Spleen (tissue), 11 donors: ENCODE measurements at regions not wholly inside any gene's neighbourhood (a gene's known extent, or its start where the extent isn't known, plus 50 kb on each side); places are given as distances from the start of the nearest gene placed in this dataset.

ENCODE experiments used
- DNase-seq: peaks from one replicate; pipeline ENCODE4 v3.0.0-alpha.2; 2020
- H3K27ac ChIP-seq, 8 donors: fragments of 200-600 bp; sonication (generic) in 7 of 8; 1 replicate in 4 of 8; 2 replicates in 4 of 8; pipeline versions ENCODE4 v1.5.0 to v1.8.0; 2016 to 2021; ENCODE audit warnings: inconsistent platforms in 4 of 8, mild to moderate bottlenecking in 4 of 8, moderate library complexity in 1 of 8
- H3K27me3 ChIP-seq, 7 donors: fragments of 200-600 bp; sonication (generic) in 6 of 7; replicated peaks in 1 of 7; 1 replicate in 4 of 7; 2 replicates in 3 of 7; pipeline versions ENCODE4 v1.5.0 to v1.8.0; 2016 to 2021; ENCODE audit warnings: inconsistent platforms in 3 of 7, mild to moderate bottlenecking in 1 of 7
- H3K36me3 ChIP-seq, 6 donors: fragments of 200-600 bp; sonication (generic) in 5 of 6; 1 replicate in 4 of 6; 2 replicates in 2 of 6; pipeline versions ENCODE4 v1.5.0 to v1.8.0; 2016 to 2021; ENCODE audit warnings: inconsistent platforms in 2 of 6
- H3K4me1 ChIP-seq, 6 donors: fragments of 200-600 bp; sonication (generic) in 5 of 6; 1 replicate in 3 of 6; 2 replicates in 3 of 6; pipeline versions ENCODE4 v1.5.0 to v1.8.0; 2016 to 2021; ENCODE audit warnings: inconsistent platforms in 3 of 6
- H3K4me3 ChIP-seq, 8 donors: fragments of 200-600 bp; sonication (generic) in 7 of 8; 1 replicate in 4 of 8; 2 replicates in 4 of 8; pipeline versions ENCODE4 v1.5.0 to v1.8.0; 2016 to 2021; ENCODE audit warnings: inconsistent platforms in 4 of 8, mild to moderate bottlenecking in 4 of 8, moderate library complexity in 2 of 8
- H3K9me3 ChIP-seq, 8 donors: fragments of 200-600 bp; sonication (generic) in 7 of 8; 1 replicate in 4 of 8; 2 replicates in 4 of 8; pipeline versions ENCODE4 v1.5.0 to v1.8.0; 2016 to 2021; ENCODE audit warnings: inconsistent platforms in 4 of 8
- POLR2A ChIP-seq, 3 donors: fragments of 450-650 bp; IDR thresholded peaks; one replicate each; pipeline ENCODE4 v1.5.1; 2017; ENCODE audit warnings: antibody characterized with exemption in 3 of 3, mild to moderate bottlenecking in 1 of 3
- POLR2AphosphoS5 ChIP-seq, 3 donors: sonication (generic); formaldehyde crosslinking; IDR thresholded peaks; one replicate each; pipeline ENCODE4 v1.5.1; 2017; ENCODE audit warnings: antibody characterized with exemption in 3 of 3
- WGBS, 5 donors: extraction: QIAGEN DNeasy Blood & Tissue Kit in 3 of 5; methylation state at CpG; one replicate each; pipeline versions ENCODE4 v1.1.5 to v1.1.7; 2013 to 2018; 5-methylcytosine and 5-hydroxymethylcytosine counted together
- intact Hi-C: fragments of 100-400 bp; cut with DNase I; formaldehyde crosslinking; loops from one replicate; pipeline ENCODE4 v1.15.0; 2023; ENCODE audit warnings: low total_unique reads
- TF ChIP-seq, protein P1 (sequence below), 11 experiments: fragments of 200-600 bp in 7 of 11; fragments of 450-650 bp in 4 of 11; sonication (generic) in 4 of 11; IDR thresholded peaks in 8 of 11; conservative IDR thresholded peaks in 3 of 11; 1 replicate in 7 of 11; 2 replicates in 4 of 11; pipeline versions ENCODE4 v1.4.0 to v1.8.0; 2016 to 2021; ENCODE audit warnings: antibody characterized with exemption in 11 of 11, inconsistent platforms in 4 of 11, mild to moderate bottlenecking in 1 of 11
- donor health status: healthy with polysubstance abuse.
- donor health status: DM: no; HTN: no; CAD: no; lungs with moderate emphysema.
- donor health status: DM: no; HTN: no; CAD: no.
- donor health status: Bipolar disorder and iron deficiency.
- donor health status: healthy.
- donor health status: DM: no; HTN: no; CAD: no.
- donor health status: DM: yes; HTN: yes; CAD: no.

DNA sequence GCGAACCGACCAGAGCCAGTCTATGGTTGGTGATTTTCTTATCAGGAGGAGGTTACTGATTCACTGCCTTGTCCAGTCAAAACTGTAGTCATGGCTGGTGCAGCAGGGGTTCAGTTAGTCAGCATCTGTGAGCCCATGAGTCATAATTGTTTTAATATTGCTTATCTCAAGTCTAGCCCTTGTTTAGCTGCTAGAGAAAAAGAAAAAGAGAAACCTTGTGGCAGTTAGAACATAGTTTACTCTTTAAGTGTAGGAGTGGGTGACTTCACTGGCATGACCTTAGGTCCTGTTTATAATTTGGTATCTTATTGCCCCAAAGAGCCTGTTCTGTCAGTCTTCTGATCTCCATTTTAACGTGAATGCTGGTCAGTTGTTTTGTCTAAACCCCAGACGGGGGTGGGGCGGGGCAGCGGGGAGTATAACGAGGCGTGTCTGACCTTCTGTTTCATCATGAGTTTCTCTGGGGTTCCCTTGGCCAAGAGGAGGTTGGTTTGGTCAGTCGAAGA lies 76.9 kb upstream of the NFIL3 start:
- TF ChIP-seq POLR2AphosphoS5 (IDR thresholded peaks at IDR 0.05) (no peak), POLR2A (IDR thresholded peaks at IDR 0.05) (no peak)
- TF ChIP-seq, protein P1, sequence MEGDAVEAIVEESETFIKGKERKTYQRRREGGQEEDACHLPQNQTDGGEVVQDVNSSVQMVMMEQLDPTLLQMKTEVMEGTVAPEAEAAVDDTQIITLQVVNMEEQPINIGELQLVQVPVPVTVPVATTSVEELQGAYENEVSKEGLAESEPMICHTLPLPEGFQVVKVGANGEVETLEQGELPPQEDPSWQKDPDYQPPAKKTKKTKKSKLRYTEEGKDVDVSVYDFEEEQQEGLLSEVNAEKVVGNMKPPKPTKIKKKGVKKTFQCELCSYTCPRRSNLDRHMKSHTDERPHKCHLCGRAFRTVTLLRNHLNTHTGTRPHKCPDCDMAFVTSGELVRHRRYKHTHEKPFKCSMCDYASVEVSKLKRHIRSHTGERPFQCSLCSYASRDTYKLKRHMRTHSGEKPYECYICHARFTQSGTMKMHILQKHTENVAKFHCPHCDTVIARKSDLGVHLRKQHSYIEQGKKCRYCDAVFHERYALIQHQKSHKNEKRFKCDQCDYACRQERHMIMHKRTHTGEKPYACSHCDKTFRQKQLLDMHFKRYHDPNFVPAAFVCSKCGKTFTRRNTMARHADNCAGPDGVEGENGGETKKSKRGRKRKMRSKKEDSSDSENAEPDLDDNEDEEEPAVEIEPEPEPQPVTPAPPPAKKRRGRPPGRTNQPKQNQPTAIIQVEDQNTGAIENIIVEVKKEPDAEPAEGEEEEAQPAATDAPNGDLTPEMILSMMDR (IDR thresholded peaks at IDR 0.05 in 8 of 11, conservative IDR thresholded peaks at IDR 0.05 in 3 of 11) = no peak
- no peak overlapping the region for H3K27ac ChIP-seq
- H3K4me3 ChIP-seq = no peak overlapping the region
- DNase-seq = no peak
- 75 to 89% (median 82%) methylated on average over 9 of the region's 9 CpGs for WGBS, 5 donors
- no peaks in the 10 kb centered on the region for H3K4me1 ChIP-seq
- no peaks in the 10 kb centered on the region for H3K27me3 ChIP-seq
- H3K36me3 ChIP-seq = no peaks in the 10 kb centered on the region
- intact Hi-C loops = no loop called here
- H3K9me3 ChIP-seq = no peaks in the 10 kb centered on the region

DNA sequence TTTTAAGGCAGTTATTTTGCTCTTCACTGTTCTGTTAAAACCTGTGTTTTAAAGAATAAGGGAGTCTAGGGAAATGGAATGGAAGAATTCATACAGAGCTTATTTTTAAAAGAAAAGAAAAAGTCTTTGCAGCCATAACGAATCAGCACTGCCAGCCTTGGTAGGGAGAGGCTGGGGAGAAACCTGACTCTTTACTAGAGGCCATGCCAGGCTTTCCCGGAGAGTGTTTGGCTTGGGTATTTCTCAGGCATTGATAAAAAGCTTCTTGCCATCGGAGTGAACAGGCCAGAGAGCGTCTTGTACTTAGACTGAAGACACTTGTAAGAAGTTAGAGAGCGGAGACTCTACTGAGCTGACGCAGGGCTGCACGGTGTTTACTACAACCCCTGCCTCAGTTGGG lies 72.7 kb upstream of the NFIL3 start:
- no peaks in the 10 kb centered on the region for H3K36me3 ChIP-seq
- H3K27ac ChIP-seq = no peak overlapping the region
- no peak overlapping the region for H3K4me3 ChIP-seq
- H3K27me3 ChIP-seq = no peaks in the 10 kb centered on the region
- no peaks in the 10 kb centered on the region for H3K4me1 ChIP-seq
- intact Hi-C loops = no loop called here
- WGBS, 5 donors = 60 to 93% (median 84%) methylated on average over 7 of the region's 7 CpGs
- DNase-seq = no peak
- H3K9me3 ChIP-seq = no peaks in the 10 kb centered on the region
- TF ChIP-seq, protein P1 (IDR thresholded peaks at IDR 0.05 in 8 of 11, conservative IDR thresholded peaks at IDR 0.05 in 3 of 11) = no peak
- no peak for TF ChIP-seq POLR2A (IDR thresholded peaks at IDR 0.05)
- no peak for TF ChIP-seq POLR2AphosphoS5 (IDR thresholded peaks at IDR 0.05)

DNA sequence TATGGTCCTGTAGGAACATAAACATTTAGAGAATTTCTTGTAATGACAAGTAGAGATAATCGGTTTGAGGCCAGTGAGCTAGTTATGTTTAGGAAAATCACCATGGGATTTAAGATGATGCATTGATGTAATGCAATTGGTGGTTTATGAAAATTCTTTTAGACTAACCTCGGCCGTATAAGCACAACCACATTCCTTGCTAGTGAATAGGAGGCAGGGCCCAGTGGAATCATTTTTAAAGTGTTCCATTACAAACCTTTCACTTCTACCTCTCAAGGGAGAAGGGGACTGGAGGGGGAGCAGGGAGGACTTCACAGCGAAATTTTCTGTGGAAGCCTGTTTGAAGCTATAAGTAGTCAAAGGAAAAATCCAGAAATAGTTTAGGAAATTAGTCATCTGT lies 71.8 kb upstream of the NFIL3 start:
- TF ChIP-seq POLR2AphosphoS5 (IDR thresholded peaks at IDR 0.05) = no peak
- TF ChIP-seq, protein P1 (IDR thresholded peaks at IDR 0.05 in 8 of 11, conservative IDR thresholded peaks at IDR 0.05 in 3 of 11) = no peak
- no peak for TF ChIP-seq POLR2A (IDR thresholded peaks at IDR 0.05)
- intact Hi-C loops = no loop called here
- no peak overlapping the region for H3K4me3 ChIP-seq
- WGBS, 5 donors = 57 to 78% (median 75%) methylated on average over 4 of the region's 4 CpGs
- DNase-seq = no peak
- H3K27me3 ChIP-seq = no peaks in the 10 kb centered on the region
- no peak overlapping the region for H3K27ac ChIP-seq
- no peaks in the 10 kb centered on the region for H3K9me3 ChIP-seq
- no peaks in the 10 kb centered on the region for H3K36me3 ChIP-seq
- H3K4me1 ChIP-seq = no peaks in the 10 kb centered on the region

DNA sequence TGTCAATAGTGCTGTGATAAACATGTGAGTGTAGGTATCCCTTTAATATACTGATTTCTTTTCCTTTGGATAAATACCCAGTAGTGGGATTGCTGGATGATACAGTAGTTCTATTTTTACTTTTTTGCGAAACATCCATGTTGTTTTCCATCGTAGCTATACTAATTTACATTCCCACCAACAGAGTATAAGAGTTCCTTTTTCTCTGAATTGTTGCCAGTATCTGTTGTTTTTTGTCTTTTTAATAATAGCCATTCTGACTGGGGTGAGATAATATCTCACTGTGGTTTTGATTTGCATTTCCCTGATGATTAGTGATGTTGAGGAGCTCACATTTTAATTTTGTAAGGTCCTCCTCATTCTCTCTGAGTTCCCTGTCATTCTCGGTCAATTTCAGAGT lies 71.1 kb upstream of the NFIL3 start:
- H3K4me1 ChIP-seq = no peaks in the 10 kb centered on the region
- TF ChIP-seq POLR2AphosphoS5 (IDR thresholded peaks at IDR 0.05) (no peak), POLR2A (IDR thresholded peaks at IDR 0.05) (no peak)
- TF ChIP-seq, protein P1 (IDR thresholded peaks at IDR 0.05 in 8 of 11, conservative IDR thresholded peaks at IDR 0.05 in 3 of 11) = no peak
- no peaks in the 10 kb centered on the region for H3K9me3 ChIP-seq
- no peaks in the 10 kb centered on the region for H3K27me3 ChIP-seq
- H3K27ac ChIP-seq = no peak overlapping the region
- 75 to 86% (median 83%) methylated on average over 3 of the region's 3 CpGs for WGBS, 5 donors
- no peak for DNase-seq
- intact Hi-C loops = no loop called here
- H3K36me3 ChIP-seq = no peaks in the 10 kb centered on the region
- no peak overlapping the region for H3K4me3 ChIP-seq
